Vagina (tissue), 2 donors: ENCODE measurements at regions not wholly inside any gene's neighbourhood (a gene's known extent, or its start where the extent isn't known, plus 50 kb on each side); places are given as distances from the start of the nearest gene placed in this dataset.
A peak's percentile ranks its signal among the peaks of the same experiment; 100 is the strongest.
"Not testable (repeated sequence)": the region's sequence is repeated elsewhere in the genome, so short reads cannot be mapped to it uniquely, and the experiment has no call there.

ENCODE experiments used
- DNase-seq, 2 donors: peaks; one replicate each; pipeline ENCODE4 v3.0.0-alpha.2; 2017; ENCODE audit errors: extremely low spot score in 2 of 2
- H3K27ac ChIP-seq: fragments of 200-600 bp; sonication (generic); one replicate; pipeline ENCODE4 v1.5.1; 2019
- H3K27me3 ChIP-seq: fragments of 200-600 bp; sonication (generic); one replicate; pipeline ENCODE4 v1.5.1; 2019
- H3K36me3 ChIP-seq, 2 donors: fragments of 200-600 bp; sonication (generic); one replicate each; pipeline ENCODE4 v1.5.1; 2017 to 2019
- H3K4me1 ChIP-seq: fragments of 200-600 bp; sonication (generic); one replicate; pipeline ENCODE4 v1.5.1; 2019
- H3K4me3 ChIP-seq, 2 donors: fragments of 200-600 bp; sonication (generic); 1 replicate in 1 of 2; 2 replicates in 1 of 2; pipeline ENCODE4 v1.5.1; 2016 to 2019
- H3K9me3 ChIP-seq: fragments of 200-600 bp; sonication (generic); one replicate; pipeline ENCODE4 v1.5.1; 2019
- CTCF ChIP-seq, 3 experiments: fragments of 450-650 bp in 2 of 3; fragments of 200-600 bp in 1 of 3; sonication (generic) in 1 of 3; IDR thresholded peaks; one replicate each; pipeline ENCODE4 v1.5.1; 2017 to 2019; ENCODE audit warnings: antibody characterized with exemption in 3 of 3, mild to moderate bottlenecking in 2 of 3, moderate library complexity in 2 of 3
- POLR2A ChIP-seq, 2 donors: fragments of 450-650 bp; IDR thresholded peaks; one replicate each; pipeline ENCODE4 v1.6.1; 2017; ENCODE audit warnings: antibody characterized with exemption in 2 of 2, mild to moderate bottlenecking in 2 of 2, moderate library complexity in 2 of 2
- POLR2AphosphoS5 ChIP-seq, 2 donors: sonication (generic); formaldehyde crosslinking; IDR thresholded peaks; one replicate each; pipeline ENCODE4 v1.9.0; 2017; ENCODE audit warnings: antibody characterized with exemption in 2 of 2, mild to moderate bottlenecking in 2 of 2, low read depth in 1 of 2; ENCODE audit not compliant: insufficient read depth in 1 of 2
- intact Hi-C: fragments of 100-400 bp; cut with DNase I; formaldehyde crosslinking; loops from one replicate; pipeline ENCODE4 v1.15.1; 2023

- H3K27me3 ChIP-seq, H3K36me3 ChIP-seq, H3K27ac ChIP-seq, H3K4me1 ChIP-seq, H3K4me3 ChIP-seq, H3K9me3 ChIP-seq, DNase-seq, intact Hi-C loops: not testable (repeated sequence)
Measured at GRCh38 chr12:54105809-54106208, 52.2 kb downstream of the HOXC4 start.

GRCh38 chr12:54106252-54106651 is 52.6 kb downstream of the HOXC4 start:
- H3K36me3 ChIP-seq, H3K4me1 ChIP-seq, H3K27me3 ChIP-seq, H3K27ac ChIP-seq, H3K9me3 ChIP-seq, H3K4me3 ChIP-seq, DNase-seq, intact Hi-C loops: not testable (repeated sequence)

GRCh38 chr12:54106803-54107579 is 53.4 kb downstream of the HOXC4 start:
- H3K27me3 ChIP-seq, intact Hi-C loops, DNase-seq, H3K4me3 ChIP-seq, H3K9me3 ChIP-seq, H3K36me3 ChIP-seq, H3K4me1 ChIP-seq, H3K27ac ChIP-seq: not testable (repeated sequence)

GRCh38 chr12:54112336-54112735 is 58.7 kb downstream of the HOXC4 start:
- H3K36me3 ChIP-seq, DNase-seq, H3K4me3 ChIP-seq, H3K27me3 ChIP-seq, H3K9me3 ChIP-seq, H3K27ac ChIP-seq, H3K4me1 ChIP-seq, intact Hi-C loops: not testable (repeated sequence)

GRCh38 chr12:54116055-54116454 is 62.4 kb downstream of the HOXC4 start:
- H3K4me1 ChIP-seq, intact Hi-C loops, H3K4me3 ChIP-seq, H3K27me3 ChIP-seq, DNase-seq, H3K36me3 ChIP-seq, H3K27ac ChIP-seq, H3K9me3 ChIP-seq: not testable (repeated sequence)

GRCh38 chr12:54117392-54117791 is 63.8 kb downstream of the HOXC4 start:
- H3K4me1 ChIP-seq, H3K27ac ChIP-seq, H3K27me3 ChIP-seq, H3K4me3 ChIP-seq, H3K36me3 ChIP-seq, H3K9me3 ChIP-seq, DNase-seq, intact Hi-C loops: not testable (repeated sequence)

GRCh38 chr12:54119082-54119481 is 65.4 kb downstream of the HOXC4 start:
- intact Hi-C loops, H3K9me3 ChIP-seq, H3K4me1 ChIP-seq, H3K36me3 ChIP-seq, H3K4me3 ChIP-seq, H3K27ac ChIP-seq, H3K27me3 ChIP-seq, DNase-seq: not testable (repeated sequence)

GRCh38 chr12:54123981-54124380 is 64.8 kb downstream of the SMUG1 start:
- H3K27ac ChIP-seq, H3K9me3 ChIP-seq, H3K36me3 ChIP-seq, H3K4me3 ChIP-seq, H3K27me3 ChIP-seq, intact Hi-C loops, DNase-seq: not testable (repeated sequence)
- peaks cover 21% of the 10 kb centered on the region for H3K4me1 ChIP-seq

GRCh38 chr12:54125708-54126028 is 63.1 kb downstream of the SMUG1 start:
- H3K27ac ChIP-seq, H3K9me3 ChIP-seq, H3K36me3 ChIP-seq, H3K27me3 ChIP-seq: not testable (repeated sequence)
- intact Hi-C loops: loop anchor here (5.0 kb wide), 1 partner anchor 108 kb away; no protein-coding TSS in a partner anchor
- peak in 1 of 2 donors; percentile 20 for DNase-seq
- H3K4me3 ChIP-seq: peak overlapping the region; percentile 58
- peaks cover 21% of the 10 kb centered on the region for H3K4me1 ChIP-seq

GRCh38 chr12:54126029-54126695 is 62.6 kb downstream of the SMUG1 start:
- no peak for TF ChIP-seq POLR2A (IDR thresholded peaks at IDR 0.05)
- TF ChIP-seq CTCF (IDR thresholded peaks at IDR 0.05): no peak
- peak in 1 of 2 donors; percentile 74 for TF ChIP-seq POLR2AphosphoS5 (IDR thresholded peaks at IDR 0.05; ENCODE audit: insufficient read depth in 1 of 2, low read depth in 1 of 2)
- peak overlapping the region; percentile 59 for H3K27ac ChIP-seq
- no peaks in the 10 kb centered on the region for H3K27me3 ChIP-seq
- H3K9me3 ChIP-seq: no peaks in the 10 kb centered on the region
- peak overlapping the region; percentile 58 for H3K4me3 ChIP-seq
- intact Hi-C loops: loop anchor here (5.0 kb wide), 1 partner anchor 109 kb away; no protein-coding TSS in a partner anchor
- H3K4me1 ChIP-seq: peaks cover 21% of the 10 kb centered on the region
- no peaks in the 10 kb centered on the region for H3K36me3 ChIP-seq
- peak in 1 of 2 donors; percentile 85 for DNase-seq
